HepG2 (cell line): ENCODE measurements at regions not wholly inside any gene's neighbourhood (a gene's known extent, or its start where the extent isn't known, plus 50 kb on each side); places are given as distances from the start of the nearest gene placed in this dataset.

Experiments
- ATF6 ChIP-seq: sonication (generic); formaldehyde crosslinking; conservative IDR thresholded peaks from 2 replicates; pipeline ENCODE4 v1.4.0; 2020; ENCODE audit warnings: missing genetic modification reagents
- CEBPZ ChIP-seq: IDR thresholded peaks from 2 replicates; pipeline ENCODE4 v1.6.1; 2012; ENCODE audit warnings: low read length, improper control_type of control experiment
- GFI1 ChIP-seq: sonication (generic); formaldehyde crosslinking; IDR thresholded peaks from 2 replicates; pipeline ENCODE4 v1.5.0; 2020; ENCODE audit warnings: missing genetic modification reagents, mild to moderate bottlenecking, borderline replicate concordance
- GTF3A ChIP-seq: sonication (generic); formaldehyde crosslinking; conservative IDR thresholded peaks from 2 replicates; pipeline ENCODE4 v1.4.0; 2020; ENCODE audit warnings: mild to moderate bottlenecking, missing genetic modification reagents
- HMGXB3 ChIP-seq: sonication (generic); formaldehyde crosslinking; IDR thresholded peaks from 2 replicates; pipeline ENCODE4 v1.4.0; 2020; ENCODE audit warnings: missing genetic modification reagents, borderline replicate concordance
- KDM3A ChIP-seq: IDR thresholded peaks from 2 replicates; pipeline ENCODE4 v1.6.1; 2018; ENCODE audit warnings: low read depth, missing compliant biosample characterization
- KDM6A ChIP-seq: IDR thresholded peaks from 2 replicates; pipeline ENCODE4 v1.6.1; 2016; ENCODE audit warnings: low read depth
- POLR2G ChIP-seq: fragments of 200-400 bp; formaldehyde crosslinking; IDR thresholded peaks from 2 replicates; pipeline ENCODE4 v1.6.1; 2018; ENCODE audit warnings: mild to moderate bottlenecking, low read depth, low read length, moderate library complexity
- PRDM4 ChIP-seq: sonication (generic); formaldehyde crosslinking; IDR thresholded peaks from 2 replicates; pipeline ENCODE4 v1.9.0; 2021; ENCODE audit warnings: missing genetic modification reagents, borderline replicate concordance
- SAFB2 ChIP-seq: sonication (generic); formaldehyde crosslinking; IDR thresholded peaks from 2 replicates; pipeline ENCODE4 v1.5.1; 2020; ENCODE audit warnings: missing genetic modification reagents, low read depth, mild to moderate bottlenecking, borderline replicate concordance
- ZNF275 ChIP-seq: sonication (generic); formaldehyde crosslinking; IDR thresholded peaks from 2 replicates; pipeline ENCODE4 v1.8.0; 2022; ENCODE audit warnings: missing genetic modification reagents, mild to moderate bottlenecking, inconsistent platforms, borderline replicate concordance
- ZNF577 ChIP-seq: sonication (generic); formaldehyde crosslinking; IDR thresholded peaks from 2 replicates; pipeline ENCODE4 v1.4.0; 2020; ENCODE audit warnings: mild to moderate bottlenecking, low read depth, missing genetic modification reagents, borderline replicate concordance
- ZNF768 ChIP-seq: sonication (generic); formaldehyde crosslinking; IDR thresholded peaks from 2 replicates; pipeline ENCODE4 v1.4.0; 2020; ENCODE audit warnings: missing genetic modification reagents

GRCh38 chr14:53881161-53881871 is 75.3 kb downstream of the BMP4 start (continued):
- TF ChIP-seq SAFB2 (no peak), GFI1 (CRISPR knock-in tag) (no peak), ZNF275 (CRISPR knock-in tag) (no peak), CEBPZ (no peak), PRDM4 (no peak), KDM3A (CRISPR knock-in tag) (no peak), GTF3A (CRISPR knock-in tag) (no peak), KDM6A (no peak), ZNF577 (CRISPR knock-in tag) (no peak), ZNF768 (CRISPR knock-in tag) (no peak), HMGXB3 (no peak), POLR2G (no peak), ATF6 (CRISPR knock-in tag) (no peak)
